ENCODE measurements at regions not wholly inside any gene's neighbourhood (a gene's known extent, or its start where the extent isn't known, plus 50 kb on each side); places are given as distances from the start of the nearest gene placed in this dataset.

GRCh38 chr6:167493976-167494697 is 169.3 kb downstream of the TTLL2 start:
- intact Hi-C loops (cut with micrococcal nuclease), result no loop called here

- intact Hi-C loops (cut with micrococcal nuclease), result no loop called here
Measured at GRCh38 chr6:167494698-167495435, 170.0 kb downstream of the TTLL2 start.

- intact Hi-C loops (cut with micrococcal nuclease), result no loop called here
Measured at GRCh38 chr6:167495506-167496401, 170.9 kb downstream of the TTLL2 start.

DNA sequence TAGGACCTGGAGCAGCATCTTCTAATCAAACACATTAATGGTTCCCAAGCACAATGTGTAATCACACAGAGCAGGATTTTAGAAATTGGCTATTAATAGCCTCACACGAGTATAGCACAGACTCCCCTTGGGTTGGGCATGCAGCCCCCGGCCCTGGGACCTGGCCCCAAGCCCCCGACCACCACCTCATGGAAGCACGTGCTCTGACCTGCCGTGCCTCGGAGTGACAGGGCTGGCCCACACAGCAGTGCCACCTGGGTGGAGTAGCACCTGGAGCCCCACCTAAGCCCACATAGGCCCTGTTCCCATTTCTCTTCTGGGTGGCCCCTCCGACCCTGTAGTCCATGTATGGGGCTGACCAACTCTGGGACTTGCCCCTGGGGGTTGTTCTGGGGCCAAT is 171.8 kb downstream of the TTLL2 start:
- intact Hi-C loops (cut with micrococcal nuclease), result no loop called here

- intact Hi-C loops (cut with micrococcal nuclease), result no loop called here
Measured at GRCh38 chr6:167497428-167498056, 172.7 kb downstream of the TTLL2 start.

- intact Hi-C loops (cut with micrococcal nuclease), result no loop called here
Measured at GRCh38 chr6:167499161-167499660, 174.3 kb downstream of the TTLL2 start.

- intact Hi-C loops (cut with micrococcal nuclease), result no loop called here
Measured at GRCh38 chr6:167500961-167501360, 176.1 kb downstream of the TTLL2 start.

DNA sequence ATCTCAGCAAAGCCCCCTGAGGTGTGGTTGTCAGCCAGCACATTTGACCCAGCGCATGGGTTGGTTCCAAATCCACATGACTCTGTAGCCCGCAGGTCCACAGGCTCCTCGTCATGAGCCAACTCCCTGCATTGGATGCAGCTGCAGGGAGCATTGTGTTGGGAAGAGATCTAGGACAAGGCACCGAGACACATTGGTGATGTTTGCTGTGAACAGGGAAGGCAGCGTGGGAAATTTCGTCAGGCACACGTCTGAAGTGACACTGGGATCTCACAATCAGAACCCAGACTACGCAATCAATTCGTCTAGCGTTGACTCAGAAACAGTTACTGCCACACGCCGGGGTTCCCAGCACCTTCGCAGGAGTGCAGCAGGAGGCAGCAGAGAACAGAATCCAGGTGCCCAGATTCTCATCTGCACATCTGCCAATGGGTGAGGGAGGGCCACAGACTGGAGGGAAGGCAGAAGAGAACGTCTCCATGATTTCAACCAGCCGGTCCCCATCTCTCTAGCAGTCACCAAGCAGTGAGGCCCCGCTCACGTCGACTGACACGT is 177.0 kb downstream of the TTLL2 start:
- intact Hi-C loops (cut with micrococcal nuclease), result loop anchor here (1.0 kb wide), 1 partner anchor 396 kb away; no protein-coding TSS in a partner anchor

DNA sequence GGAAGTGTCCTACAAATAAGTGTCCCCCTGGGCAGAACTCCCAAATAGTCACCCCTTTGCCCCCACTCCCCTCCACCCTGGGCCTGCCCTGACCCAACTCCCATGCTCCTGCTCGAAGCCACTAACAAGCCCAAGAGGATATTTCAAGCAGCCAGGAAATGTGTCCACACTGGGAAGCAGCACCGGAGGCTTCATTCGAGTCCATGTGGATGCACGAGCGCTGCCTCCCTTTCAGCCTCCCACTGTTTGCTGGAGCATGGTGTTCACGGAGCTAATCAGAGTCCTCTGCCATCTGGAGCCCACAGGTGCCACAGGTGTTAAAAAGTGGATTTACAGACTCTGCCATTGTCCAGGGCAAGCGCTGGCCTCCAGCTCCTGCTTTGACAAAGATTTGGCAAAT is 177.6 kb downstream of the TTLL2 start:
- intact Hi-C loops (cut with micrococcal nuclease), result loop anchor here (1.0 kb wide), 1 partner anchor 396 kb away; no protein-coding TSS in a partner anchor

- intact Hi-C loops (cut with micrococcal nuclease), result no loop called here
Measured at GRCh38 chr6:167504385-167504961, 179.6 kb downstream of the TTLL2 start.

DNA sequence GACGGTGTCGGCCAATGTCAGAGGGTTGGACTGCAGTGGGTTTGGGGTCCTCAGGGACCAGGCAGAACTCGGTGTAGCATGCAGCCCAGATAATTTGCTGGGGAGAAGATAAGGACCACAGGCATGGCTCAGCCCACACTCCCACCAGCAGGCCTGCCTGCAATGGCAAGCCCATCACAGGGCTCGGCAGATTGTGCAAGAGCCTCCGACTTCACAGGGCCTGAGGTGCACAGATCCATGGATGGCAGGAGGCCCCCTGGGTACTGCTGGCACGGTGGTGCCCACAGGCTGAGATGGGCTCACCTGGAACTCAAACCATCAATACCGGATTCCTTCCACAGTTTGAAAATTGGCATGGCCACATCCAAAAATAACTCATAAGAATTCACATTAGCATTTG is 180.3 kb downstream of the TTLL2 start:
- intact Hi-C loops (cut with micrococcal nuclease), result no loop called here

DNA sequence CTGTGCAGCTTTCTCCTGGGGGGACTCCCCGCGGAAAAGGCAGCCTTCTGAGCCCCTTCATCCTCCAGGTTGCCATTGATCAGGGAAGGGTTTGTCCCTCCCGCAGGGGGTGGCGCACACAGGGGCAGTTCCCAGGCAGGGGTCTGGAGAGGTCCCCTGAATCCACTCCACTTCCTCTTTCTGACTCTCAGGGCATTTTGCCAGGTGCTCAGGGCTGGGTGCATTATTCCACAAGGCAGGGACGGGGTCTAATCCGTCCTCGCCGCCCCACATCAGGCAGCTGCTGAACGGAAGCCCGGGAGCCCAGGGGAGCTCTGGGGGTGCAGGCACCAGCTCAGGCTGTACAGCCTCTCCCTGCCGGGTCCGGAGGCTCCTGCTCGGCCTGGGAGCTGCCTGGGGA is 180.9 kb downstream of the TTLL2 start:
- intact Hi-C loops (cut with micrococcal nuclease), result no loop called here

DNA sequence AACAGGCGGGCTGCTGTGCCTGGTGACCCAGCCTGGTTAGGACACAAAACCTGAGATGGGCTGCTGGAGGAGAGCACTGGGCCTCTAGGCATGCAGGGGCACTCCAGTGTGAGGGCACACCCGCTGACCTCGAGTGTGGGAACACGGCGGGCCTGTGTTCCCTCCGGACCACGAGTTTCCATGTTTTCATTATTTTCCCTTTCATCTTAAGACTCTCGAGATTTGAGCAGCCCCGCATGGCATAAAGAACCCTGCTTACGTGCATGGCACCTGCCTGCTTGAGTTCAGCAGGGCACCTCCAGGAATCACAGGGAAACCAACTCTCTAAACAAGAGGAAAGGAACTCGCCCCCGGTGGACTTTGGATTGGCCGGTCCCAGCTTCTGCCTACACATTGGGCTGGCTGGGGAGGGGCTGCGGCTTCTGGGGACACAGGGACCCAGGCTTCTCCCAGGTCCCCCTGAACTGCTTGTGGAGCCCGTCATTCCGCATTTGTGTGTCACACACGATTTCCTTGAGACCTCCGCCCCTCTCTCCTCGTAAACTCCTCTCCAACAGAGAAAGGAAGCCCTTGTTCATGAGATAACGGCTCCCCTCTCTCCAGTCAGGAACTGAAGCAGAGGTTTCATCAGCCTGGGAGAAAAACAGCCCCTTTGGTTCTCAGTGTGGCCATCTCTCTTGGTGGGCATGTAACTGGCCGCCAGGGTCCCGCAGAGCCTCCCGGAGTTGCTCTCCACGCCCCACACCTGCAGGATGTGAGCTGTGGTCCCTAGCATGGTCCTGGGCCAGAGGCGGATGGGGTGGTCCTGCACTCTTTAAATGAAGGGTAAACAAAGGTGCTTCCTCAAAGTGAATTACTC is 181.8 kb downstream of the TTLL2 start:
- intact Hi-C loops (cut with micrococcal nuclease), result no loop called here

- intact Hi-C loops (cut with micrococcal nuclease), result no loop called here
Measured at GRCh38 chr6:167507376-167507945, 182.6 kb downstream of the TTLL2 start.

DNA sequence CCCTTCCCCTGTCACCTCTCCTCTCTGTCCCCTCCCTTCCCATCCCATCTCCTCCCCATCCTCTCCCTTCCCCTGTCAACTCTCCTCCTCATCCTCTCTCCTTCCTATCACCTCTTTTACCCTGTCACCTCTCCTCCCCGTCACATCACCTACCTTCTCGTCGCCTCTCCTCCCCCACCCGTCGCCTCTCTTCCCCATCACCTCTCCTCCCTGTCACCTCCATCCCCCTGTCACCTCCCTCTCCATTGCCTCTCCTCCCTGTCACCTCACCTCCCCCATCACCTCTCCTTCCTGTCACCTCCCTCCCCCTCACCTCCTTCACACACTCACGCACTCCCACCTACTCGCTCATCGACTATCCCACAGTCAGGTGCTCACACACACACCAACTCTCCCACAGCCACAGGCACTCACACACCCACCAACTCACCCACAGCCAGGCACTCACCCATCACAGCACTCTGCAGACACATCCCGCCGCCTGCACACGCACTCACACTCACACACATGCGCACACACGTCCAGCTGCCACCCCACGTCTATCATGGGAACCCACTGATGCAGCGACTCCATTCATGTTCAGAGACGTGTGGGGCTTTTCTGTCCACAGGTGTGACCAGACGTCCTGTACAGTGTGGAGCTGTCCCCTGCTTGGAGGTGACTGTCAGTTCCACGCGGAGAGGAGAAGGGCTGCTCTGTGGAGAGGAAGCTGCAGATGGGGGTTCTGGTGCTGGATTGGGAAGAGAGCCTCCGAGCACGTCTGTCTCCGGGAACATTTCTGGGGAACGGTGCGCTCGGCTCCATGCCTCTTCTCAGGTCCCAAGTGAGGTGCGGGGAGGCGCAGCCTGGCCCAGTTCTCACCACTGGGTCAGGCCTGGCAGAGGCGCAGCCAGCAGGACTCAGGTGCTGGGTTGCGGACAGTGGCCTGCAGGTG is 184.3 kb downstream of the TTLL2 start:
- intact Hi-C loops (cut with micrococcal nuclease), result no loop called here

DNA sequence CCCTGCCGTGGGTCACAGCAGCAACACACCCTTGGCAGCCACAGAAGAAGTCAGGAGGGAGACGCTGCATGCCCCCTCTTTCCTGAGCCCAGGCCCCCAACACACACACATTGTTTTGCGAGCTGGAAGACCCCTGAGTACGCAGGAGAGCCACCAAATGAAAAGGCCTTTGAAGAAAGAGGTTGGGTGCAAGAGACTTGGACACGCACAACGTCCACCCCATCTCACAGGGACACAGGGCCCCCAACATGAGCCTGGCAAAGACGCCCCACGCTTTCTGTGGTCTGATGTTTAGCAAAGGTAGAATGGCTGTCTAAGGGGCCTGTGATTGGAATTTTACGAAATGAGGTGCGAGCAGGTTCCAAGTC is 185.0 kb downstream of the TTLL2 start:
- intact Hi-C loops (cut with micrococcal nuclease), result no loop called here

GRCh38 chr6:167510648-167511047 is 185.8 kb downstream of the TTLL2 start:
- intact Hi-C loops (cut with micrococcal nuclease), result no loop called here
